ENCODE measurements at regions not wholly inside any gene's neighbourhood (a gene's known extent, or its start where the extent isn't known, plus 50 kb on each side); places are given as distances from the start of the nearest gene placed in this dataset.

DNA sequence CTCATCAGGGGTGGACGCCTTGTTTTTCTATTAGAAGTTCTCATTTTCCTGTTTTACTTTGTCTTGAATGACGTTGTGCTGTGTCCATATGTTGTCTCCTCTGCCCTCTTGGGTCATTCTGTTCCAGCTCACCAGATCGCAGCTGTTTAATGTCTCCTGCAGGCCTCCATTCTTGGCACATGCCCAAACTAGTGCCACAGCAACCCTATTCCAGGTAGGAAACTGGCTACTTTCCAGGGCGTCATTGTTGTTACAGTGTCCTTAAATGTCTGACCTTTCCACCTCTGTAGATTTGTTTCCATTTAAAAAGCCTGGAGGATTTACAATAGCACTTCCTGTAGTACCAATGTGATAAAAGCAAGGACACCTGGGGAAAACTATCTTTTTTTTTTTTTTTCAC, 500.7 kb downstream of the METTL4 start:
- Mint-ChIP-seq H3K9me3 (no peaks in the 10 kb centered on the region), H3K36me3 (no peaks in the 10 kb centered on the region), H3K27me3 (peaks cover 5% of the 10 kb centered on the region), H3K4me3 (no peak overlapping the region), H3K4me1 (no peaks in the 10 kb centered on the region), H3K27ac (no peak overlapping the region)

DNA sequence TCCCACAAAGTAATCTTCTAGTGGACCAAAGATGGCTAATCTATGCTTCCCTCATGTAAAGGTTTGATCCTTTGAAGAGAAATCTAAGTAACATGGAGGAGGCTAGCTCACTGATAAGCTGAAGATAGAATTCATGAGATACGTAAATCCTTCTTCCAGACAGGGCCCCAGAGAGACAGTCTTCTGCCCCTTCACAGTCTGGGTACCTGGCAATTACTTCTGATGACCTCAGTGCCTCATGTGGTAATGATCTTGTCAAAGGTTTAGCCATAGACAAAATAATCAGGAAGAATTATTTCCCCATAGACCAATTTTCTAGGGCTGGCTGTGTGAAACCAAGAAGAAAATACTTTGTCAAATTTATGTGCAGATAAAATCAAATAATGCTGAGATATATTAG, 495.8 kb downstream of the METTL4 start:
- peaks cover 5% of the 10 kb centered on the region for H3K27me3 Mint-ChIP-seq
- no peaks in the 10 kb centered on the region for H3K4me1 Mint-ChIP-seq
- H3K36me3 Mint-ChIP-seq, result no peaks in the 10 kb centered on the region
- no peak overlapping the region for H3K4me3 Mint-ChIP-seq
- H3K27ac Mint-ChIP-seq, result no peak overlapping the region
- no peaks in the 10 kb centered on the region for H3K9me3 Mint-ChIP-seq

DNA sequence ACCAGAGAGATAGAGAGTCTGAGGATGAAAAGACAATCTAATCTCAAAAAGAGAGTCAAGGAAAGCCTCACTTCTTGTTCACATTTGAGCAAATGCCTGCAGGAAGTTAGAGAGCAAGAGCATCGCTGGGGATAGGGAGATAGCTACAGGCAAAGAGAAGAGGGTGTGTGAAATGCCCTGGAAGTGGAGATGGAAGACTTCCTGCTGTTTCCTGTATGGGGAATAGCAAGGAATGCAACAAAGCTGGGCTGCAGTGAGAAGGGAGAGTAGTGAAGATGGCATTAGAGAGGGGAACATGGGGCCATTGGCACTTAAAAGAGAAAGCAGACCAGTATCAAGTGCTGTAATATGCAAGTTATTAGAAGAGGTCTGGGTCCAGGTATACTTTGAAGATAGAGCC, 488.6 kb downstream of the METTL4 start:
- H3K27me3 Mint-ChIP-seq, result no peaks in the 10 kb centered on the region
- H3K36me3 Mint-ChIP-seq, result no peaks in the 10 kb centered on the region
- H3K4me1 Mint-ChIP-seq, result no peaks in the 10 kb centered on the region
- no peaks in the 10 kb centered on the region for H3K9me3 Mint-ChIP-seq
- H3K4me3 Mint-ChIP-seq, result no peak overlapping the region
- H3K27ac Mint-ChIP-seq, result no peak overlapping the region

DNA sequence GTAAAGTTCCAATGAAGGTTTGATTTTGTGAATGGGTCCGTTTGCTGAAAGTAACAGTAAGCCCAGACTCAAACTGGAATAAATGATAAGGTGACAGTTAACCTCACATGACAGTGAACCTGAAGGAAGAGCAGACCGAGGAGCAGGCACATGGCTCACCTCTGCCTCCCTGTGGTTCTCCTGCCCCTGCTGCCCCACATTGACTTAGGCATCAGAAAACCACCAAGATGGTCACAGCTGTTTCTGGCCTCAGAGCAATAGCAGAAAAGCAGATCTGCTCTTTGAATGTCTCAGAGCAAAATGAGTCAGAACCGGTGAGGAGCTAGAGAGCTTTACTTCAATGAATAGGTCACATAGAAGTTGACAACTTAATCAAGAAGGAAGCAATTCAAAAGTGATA, 487.6 kb downstream of the METTL4 start:
- H3K4me3 Mint-ChIP-seq, result no peak overlapping the region

DNA sequence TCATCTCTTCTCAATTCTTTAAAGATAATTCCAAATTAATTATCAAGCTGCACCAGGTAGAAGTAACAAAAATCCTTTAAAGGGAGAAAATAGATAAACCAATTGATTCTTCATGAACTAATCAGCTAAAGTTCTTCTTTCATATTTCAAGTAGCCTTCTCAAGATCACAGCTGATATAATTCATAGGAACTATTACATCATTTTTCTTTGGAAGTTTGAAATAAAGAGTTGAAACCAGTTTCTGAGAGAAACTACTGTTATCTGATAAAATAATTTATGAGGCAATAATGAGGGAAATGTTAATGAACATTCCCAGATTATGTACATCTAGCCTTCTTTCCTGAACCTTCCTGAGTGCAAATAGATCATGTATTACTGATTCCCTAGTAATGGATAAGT, 484.9 kb downstream of the METTL4 start:
- Mint-ChIP-seq H3K27me3 (no peaks in the 10 kb centered on the region), H3K36me3 (no peaks in the 10 kb centered on the region), H3K4me1 (no peaks in the 10 kb centered on the region), H3K9me3 (no peaks in the 10 kb centered on the region), H3K27ac (no peak overlapping the region), H3K4me3 (no peak overlapping the region)

More for the DNA sequence above, 487.6 kb downstream of the METTL4 start:
- Mint-ChIP-seq H3K9me3 (no peaks in the 10 kb centered on the region), H3K27me3 (no peaks in the 10 kb centered on the region), H3K4me1 (no peaks in the 10 kb centered on the region), H3K36me3 (no peaks in the 10 kb centered on the region), H3K27ac (no peak overlapping the region)

DNA sequence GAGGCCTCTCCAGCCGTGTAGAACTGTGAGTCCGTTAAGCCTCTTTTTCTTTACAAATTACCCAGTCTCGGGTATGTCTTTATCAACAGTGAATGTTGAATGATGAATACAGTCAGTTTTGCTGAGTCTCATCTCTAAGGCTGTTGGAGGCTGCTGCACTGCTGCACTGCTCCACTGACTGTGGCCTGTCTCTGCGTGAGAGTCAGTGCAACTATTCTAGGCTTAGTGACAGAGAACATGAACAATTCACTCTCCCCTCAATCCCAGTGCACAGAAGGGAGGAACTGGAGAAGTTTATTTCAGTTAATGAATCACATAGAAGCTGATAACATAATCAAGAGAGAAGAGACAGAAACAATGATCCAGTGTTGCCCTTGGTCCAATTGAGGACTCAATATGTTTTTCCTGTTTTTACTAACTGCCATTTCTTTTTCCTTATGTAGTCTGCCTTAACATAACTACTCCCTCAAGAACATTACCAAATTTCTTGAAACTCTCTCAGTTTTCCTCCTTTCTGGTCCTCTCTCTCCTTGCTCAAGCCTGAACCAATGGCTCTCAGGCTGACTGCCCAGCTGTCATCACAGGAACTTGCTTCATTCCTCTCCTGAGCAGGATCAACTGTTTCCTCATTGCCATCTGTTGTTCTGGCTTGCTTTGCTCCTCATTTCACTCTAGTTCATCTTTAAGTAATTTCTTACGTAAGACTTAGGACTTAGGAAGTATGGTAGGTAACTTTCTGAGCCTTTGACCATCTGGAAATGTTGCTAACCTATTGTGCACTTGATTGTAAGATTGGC, 483.2 kb downstream of the METTL4 start:
- H3K36me3 Mint-ChIP-seq, result no peaks in the 10 kb centered on the region
- no peak overlapping the region for H3K27ac Mint-ChIP-seq
- no peak overlapping the region for H3K4me3 Mint-ChIP-seq
- H3K9me3 Mint-ChIP-seq, result no peaks in the 10 kb centered on the region
- H3K4me1 Mint-ChIP-seq, result no peaks in the 10 kb centered on the region
- peaks cover 2% of the 10 kb centered on the region for H3K27me3 Mint-ChIP-seq

DNA sequence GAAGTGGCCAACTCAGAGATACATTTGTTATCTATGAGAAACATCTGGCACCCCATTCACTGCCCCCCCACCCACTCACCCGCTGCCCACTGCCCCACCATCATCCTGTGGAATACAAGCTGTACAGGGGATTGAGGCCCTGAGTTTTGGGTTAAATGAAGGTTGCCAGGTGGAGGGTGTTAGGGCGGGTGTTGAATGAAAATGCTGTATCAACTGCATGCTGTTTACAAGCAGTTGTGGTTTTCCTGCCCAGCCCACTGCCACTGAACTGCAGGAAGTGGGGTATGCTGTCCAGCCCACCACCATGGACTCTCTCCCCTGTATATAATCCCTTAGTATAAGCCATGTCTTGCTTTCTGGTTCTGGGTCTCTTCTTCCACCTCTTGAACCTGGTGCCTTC, 481.9 kb downstream of the METTL4 start:
- H3K27ac Mint-ChIP-seq, result no peak overlapping the region
- no peaks in the 10 kb centered on the region for H3K36me3 Mint-ChIP-seq
- H3K4me3 Mint-ChIP-seq, result no peak overlapping the region
- H3K9me3 Mint-ChIP-seq, result no peaks in the 10 kb centered on the region
- peaks cover 2% of the 10 kb centered on the region for H3K27me3 Mint-ChIP-seq
- H3K4me1 Mint-ChIP-seq, result no peaks in the 10 kb centered on the region

DNA sequence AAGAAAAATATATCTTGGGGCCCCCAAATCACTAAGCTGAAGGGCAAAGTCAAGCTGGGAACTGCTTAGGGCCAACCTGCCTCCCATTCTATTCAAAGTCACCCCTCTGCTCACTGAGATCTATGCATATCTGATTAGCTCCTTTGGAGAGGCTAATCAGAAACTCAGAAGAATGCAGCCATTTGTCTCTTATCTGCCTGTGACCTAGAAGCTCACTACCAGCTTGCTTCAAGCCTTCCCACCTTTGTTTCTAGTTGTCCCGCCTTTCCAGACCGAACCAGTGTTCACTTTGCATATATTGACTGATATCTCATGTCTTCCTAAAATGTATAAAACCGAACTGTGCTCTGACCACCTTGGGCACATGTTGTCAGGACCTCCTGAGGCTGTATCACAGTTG, 479.4 kb downstream of the METTL4 start:
- Mint-ChIP-seq H3K9me3 (no peaks in the 10 kb centered on the region), H3K27ac (no peak overlapping the region), H3K4me1 (no peaks in the 10 kb centered on the region), H3K4me3 (no peak overlapping the region), H3K36me3 (no peaks in the 10 kb centered on the region), H3K27me3 (peaks cover 7% of the 10 kb centered on the region)

DNA sequence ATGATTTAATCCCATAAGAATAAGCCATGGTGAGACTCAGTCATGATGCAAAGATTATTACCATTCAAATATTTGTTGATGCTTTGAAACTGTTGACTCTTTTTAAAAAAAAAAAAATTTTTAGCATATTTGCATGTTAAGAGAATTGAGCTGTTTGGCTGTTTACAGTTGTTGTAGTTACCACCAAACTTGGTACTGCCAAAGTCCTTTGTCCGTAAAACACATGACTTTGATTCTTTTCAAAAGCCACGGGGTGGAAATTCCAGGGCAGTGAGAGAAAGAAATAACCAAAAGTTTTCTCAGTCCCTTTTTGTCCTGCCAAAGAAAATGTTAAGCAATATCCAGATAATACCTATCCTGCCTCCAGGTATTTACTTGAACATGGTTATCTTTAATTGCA, 474.8 kb downstream of the METTL4 start:
- Mint-ChIP-seq H3K4me1 (no peaks in the 10 kb centered on the region), H3K9me3 (peaks cover 11% of the 10 kb centered on the region), H3K27me3 (peaks cover 7% of the 10 kb centered on the region), H3K36me3 (no peaks in the 10 kb centered on the region), H3K4me3 (no peak overlapping the region), H3K27ac (no peak overlapping the region)

DNA sequence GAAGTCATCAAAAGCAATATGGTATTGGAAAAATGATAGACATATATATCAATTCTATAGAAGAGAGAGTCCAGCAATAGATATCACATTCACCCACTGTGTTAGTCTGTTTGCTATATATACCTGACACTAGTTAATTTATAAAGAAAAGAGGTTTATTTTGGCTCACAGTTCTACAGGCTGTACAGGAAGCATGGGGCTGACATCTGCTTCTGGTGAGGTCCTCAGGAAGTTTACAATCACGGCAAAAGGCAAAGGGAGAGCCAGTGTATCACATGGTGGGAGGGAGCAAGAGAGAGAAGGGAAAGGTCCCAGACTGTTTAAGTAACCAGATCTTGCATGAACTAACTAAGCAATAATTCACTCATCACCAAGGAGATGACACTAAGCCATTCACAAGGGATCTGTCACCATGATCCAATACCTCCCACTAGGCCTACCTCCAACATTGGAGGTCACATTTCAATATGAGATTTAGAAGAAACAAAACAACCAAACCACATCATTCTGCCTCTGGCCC, 470.6 kb downstream of the METTL4 start:
- peaks cover 7% of the 10 kb centered on the region for H3K27me3 Mint-ChIP-seq
- H3K4me3 Mint-ChIP-seq, result no peak overlapping the region
- H3K4me1 Mint-ChIP-seq, result no peaks in the 10 kb centered on the region
- H3K27ac Mint-ChIP-seq, result no peak overlapping the region
- H3K36me3 Mint-ChIP-seq, result no peaks in the 10 kb centered on the region
- peaks cover 13% of the 10 kb centered on the region for H3K9me3 Mint-ChIP-seq

DNA sequence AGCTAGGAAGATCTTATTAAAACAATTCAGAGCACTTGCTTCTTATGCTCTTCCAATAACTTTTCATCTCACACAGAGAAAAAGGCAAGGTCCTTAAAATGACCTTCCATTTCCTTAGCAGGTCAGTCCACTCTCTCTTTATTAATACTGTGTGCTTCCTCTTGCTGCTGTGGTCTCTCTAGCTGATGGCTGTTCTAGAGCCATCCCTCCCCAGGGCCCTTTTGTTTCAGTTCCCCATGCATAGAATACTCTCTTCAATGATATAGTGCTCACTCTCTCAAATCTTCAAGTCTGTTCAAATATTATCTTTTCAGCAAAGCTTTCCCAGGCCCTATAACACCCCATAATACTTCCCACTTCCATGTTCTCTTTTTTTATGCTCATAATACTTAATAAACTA, 469.3 kb downstream of the METTL4 start:
- Mint-ChIP-seq H3K27ac (no peak overlapping the region), H3K4me3 (no peak overlapping the region), H3K27me3 (peaks cover 6% of the 10 kb centered on the region), H3K4me1 (no peaks in the 10 kb centered on the region), H3K9me3 (peaks cover 13% of the 10 kb centered on the region), H3K36me3 (no peaks in the 10 kb centered on the region)

DNA sequence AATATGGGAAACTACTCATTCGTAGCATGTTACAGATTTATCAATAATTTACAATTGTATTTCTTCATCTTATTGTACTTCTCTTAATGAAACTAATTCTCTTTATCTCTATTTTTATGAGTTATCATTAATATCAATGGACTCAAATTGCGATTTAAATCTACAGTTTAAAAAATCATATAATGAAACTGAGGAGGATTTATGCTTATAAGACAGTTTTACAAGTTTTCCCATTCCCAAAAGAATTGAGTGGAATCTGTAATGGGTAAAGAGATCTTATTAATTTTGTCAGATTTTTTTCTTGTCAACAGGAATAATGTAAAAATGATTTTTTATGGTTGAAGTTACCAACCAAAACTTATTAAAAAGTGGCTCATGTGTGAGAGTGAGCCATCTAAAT, 468.0 kb downstream of the METTL4 start:
- H3K4me3 Mint-ChIP-seq, result no peak overlapping the region

DNA sequence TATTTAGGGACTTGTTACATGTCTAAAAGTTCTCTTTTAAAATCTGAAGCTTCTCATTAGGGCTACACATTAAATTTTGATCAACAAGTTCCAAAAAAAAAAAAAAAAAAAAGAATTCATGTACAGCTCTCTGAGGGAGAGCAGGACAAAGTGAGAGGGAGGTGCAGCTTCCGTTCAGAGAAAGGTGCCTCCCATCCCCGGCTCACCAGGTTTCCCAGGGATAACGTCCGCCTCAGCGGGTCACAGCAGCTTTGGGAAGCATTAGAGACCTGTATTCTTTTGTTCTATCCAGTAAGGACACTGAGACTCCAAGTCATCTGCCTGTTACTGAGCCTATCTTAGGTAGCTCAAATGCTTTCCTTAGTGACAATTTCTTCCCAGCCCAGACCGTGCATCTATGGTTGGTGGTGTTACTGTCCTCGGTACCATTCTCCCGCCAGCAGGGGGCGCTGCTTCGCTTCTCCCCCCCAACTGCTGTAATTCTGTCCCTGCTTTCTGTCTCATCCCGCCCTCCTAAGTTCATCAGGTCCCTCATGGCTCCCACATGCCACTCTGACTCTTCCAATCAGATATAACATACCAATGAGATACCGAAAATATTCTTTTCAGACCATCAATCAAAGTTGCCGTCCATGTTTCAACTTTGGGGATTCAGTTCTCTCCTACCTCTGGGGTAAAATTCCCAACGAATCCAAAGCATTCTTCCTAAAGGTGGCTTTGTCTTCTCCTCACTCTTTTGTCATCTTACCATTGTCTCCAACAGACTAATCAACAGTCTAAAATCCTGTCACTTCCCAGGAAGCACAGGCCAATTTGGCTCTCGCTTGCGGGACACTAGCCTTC, 466.5 kb downstream of the METTL4 start:
- H3K4me3 Mint-ChIP-seq, result no peak overlapping the region
- H3K27ac Mint-ChIP-seq, result no peak overlapping the region
- H3K9me3 Mint-ChIP-seq, result peaks cover 13% of the 10 kb centered on the region
- peaks cover 6% of the 10 kb centered on the region for H3K27me3 Mint-ChIP-seq
- H3K36me3 Mint-ChIP-seq, result no peaks in the 10 kb centered on the region
- no peaks in the 10 kb centered on the region for H3K4me1 Mint-ChIP-seq

More for the DNA sequence above, 468.0 kb downstream of the METTL4 start:
- H3K27ac Mint-ChIP-seq, result no peak overlapping the region
- peaks cover 6% of the 10 kb centered on the region for H3K27me3 Mint-ChIP-seq
- peaks cover 13% of the 10 kb centered on the region for H3K9me3 Mint-ChIP-seq
- H3K36me3 Mint-ChIP-seq, result no peaks in the 10 kb centered on the region
- no peaks in the 10 kb centered on the region for H3K4me1 Mint-ChIP-seq

DNA sequence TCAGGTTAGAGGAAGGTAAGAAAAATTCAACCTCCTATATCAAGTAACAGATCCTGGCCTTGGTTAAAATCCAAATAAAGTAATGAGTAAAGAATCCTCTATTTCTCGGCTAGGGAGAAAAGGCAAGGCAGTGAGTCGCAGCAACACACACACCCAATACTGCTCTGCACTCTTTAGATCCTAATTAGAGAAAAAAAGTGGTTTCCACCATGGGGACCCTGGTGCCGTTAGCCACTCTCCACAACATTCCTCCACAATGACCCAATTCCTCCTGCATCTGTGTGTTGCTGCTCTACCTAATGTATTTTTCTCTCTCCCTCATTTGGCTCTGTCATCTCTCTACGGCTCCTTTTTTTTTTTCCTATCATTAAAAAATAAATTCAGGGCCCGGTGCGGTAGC, 462.7 kb downstream of the METTL4 start:
- Mint-ChIP-seq H3K4me3 (no peak overlapping the region), H3K9me3 (no peaks in the 10 kb centered on the region), H3K27ac (no peak overlapping the region), H3K4me1 (no peaks in the 10 kb centered on the region), H3K27me3 (peaks cover 15% of the 10 kb centered on the region), H3K36me3 (no peaks in the 10 kb centered on the region)

DNA sequence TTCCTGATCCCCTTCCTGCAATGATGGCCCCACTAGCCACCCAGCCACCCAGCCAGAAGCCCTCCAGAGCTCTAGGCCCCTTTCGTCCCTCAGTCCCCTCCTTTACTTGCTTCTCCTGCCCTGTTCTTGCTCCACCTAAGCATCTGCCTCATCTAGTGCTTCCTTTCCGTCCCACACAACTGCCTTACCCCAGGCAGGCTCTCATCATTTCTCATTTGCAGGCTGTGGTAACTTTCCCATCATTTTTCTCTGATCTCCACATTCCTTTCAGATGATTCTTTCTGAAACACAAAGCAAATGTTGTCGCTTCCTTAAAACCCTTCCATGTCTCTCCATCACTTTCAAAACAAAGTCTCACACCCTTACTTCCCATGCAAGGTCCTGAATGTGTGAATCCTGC, 459.8 kb downstream of the METTL4 start:
- Mint-ChIP-seq H3K27me3 (peaks cover 18% of the 10 kb centered on the region), H3K9me3 (no peaks in the 10 kb centered on the region), H3K27ac (no peak overlapping the region), H3K4me1 (no peaks in the 10 kb centered on the region), H3K36me3 (no peaks in the 10 kb centered on the region), H3K4me3 (no peak overlapping the region)

DNA sequence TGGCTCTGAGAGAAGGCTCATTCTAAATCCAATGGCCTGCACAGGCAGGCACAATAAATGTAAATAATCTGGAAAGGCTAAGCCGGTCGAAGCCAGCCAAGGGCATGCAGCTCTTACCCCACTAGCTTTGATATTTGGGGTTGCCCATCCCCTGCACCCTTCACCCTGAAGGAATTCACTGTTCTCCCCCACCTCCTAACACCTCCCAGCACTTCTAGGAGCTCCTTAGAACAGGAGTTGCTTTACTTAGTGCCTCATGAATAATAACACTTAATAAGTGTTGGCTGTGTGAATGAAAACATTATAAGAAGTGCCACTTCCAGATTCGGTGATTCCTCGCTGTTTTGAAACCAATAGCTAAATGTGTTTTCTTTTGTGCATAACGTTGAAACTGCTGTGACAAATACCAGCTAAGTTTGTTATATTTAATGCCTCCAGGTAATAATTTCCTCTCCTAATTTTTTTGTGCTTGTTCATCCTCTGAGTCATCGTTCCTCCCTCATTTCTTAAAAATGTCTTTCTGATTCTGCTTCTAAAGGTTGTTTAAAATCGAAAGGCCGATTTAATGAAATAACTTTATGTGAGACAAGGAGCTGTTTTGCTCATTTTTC, 458.8 kb downstream of the METTL4 start:
- Mint-ChIP-seq H3K4me1 (no peaks in the 10 kb centered on the region), H3K27ac (no peak overlapping the region), H3K36me3 (no peaks in the 10 kb centered on the region), H3K4me3 (no peak overlapping the region), H3K27me3 (peaks cover 18% of the 10 kb centered on the region), H3K9me3 (no peaks in the 10 kb centered on the region)

Measured in activated naive CD4-positive, alpha-beta T cell treated with anti-CD3 and anti-CD28 coated beads, Interleukin-2, amount 50 U/mL, for 24 hours (primary cell).